Right lobe of liver (tissue), 6 donors: ENCODE measurements at regions not wholly inside any gene's neighbourhood (a gene's known extent, or its start where the extent isn't known, plus 50 kb on each side); places are given as distances from the start of the nearest gene placed in this dataset.

Source experiments
- ATAC-seq, 4 donors: fragments of 200-7000 bp; cut with Tn5 transposase; one replicate each; pipeline ENCODE4 v1.9.1; 2020; ENCODE audit warnings: mild to moderate bottlenecking in 4 of 4, moderate library complexity in 4 of 4
- DNase-seq, 3 donors: peaks; one replicate each; pipeline ENCODE4 v3.0.0-alpha.2; 2020
- H3K27ac ChIP-seq, 3 donors: fragments of 200-600 bp; one replicate each; pipeline ENCODE4 v1.8.0; 2022
- H3K27me3 ChIP-seq, 2 donors: fragments of 200-600 bp; one replicate each; pipeline ENCODE4 v1.8.0; 2022
- H3K36me3 ChIP-seq, 4 donors: fragments of 200-600 bp; sonication (generic) in 1 of 4; one replicate each; pipeline versions ENCODE4 v1.5.1 to v1.8.0; 2017 to 2022; ENCODE audit warnings: control low read depth in 1 of 4
- H3K4me1 ChIP-seq, 4 donors: fragments of 200-600 bp; sonication (generic) in 1 of 4; one replicate each; pipeline versions ENCODE4 v1.5.1 to v1.8.0; 2017 to 2022; ENCODE audit warnings: control low read depth in 1 of 4
- H3K4me3 ChIP-seq, 3 donors: fragments of 200-600 bp; one replicate each; pipeline ENCODE4 v1.8.0; 2022
- H3K9me3 ChIP-seq, 4 donors: fragments of 200-600 bp; sonication (generic) in 1 of 4; one replicate each; pipeline versions ENCODE4 v1.5.1 to v1.8.0; 2017 to 2022; ENCODE audit warnings: control low read depth in 1 of 4
- CTCF ChIP-seq, 4 donors: fragments of 200-600 bp in 3 of 4; fragments of 450-650 bp in 1 of 4; IDR thresholded peaks; one replicate each; pipeline versions ENCODE4 v1.5.1 to v1.8.0; 2016 to 2022; ENCODE audit warnings: antibody characterized with exemption in 4 of 4, mild to moderate bottlenecking in 2 of 4
- POLR2A ChIP-seq: fragments of 450-650 bp; IDR thresholded peaks from one replicate; pipeline ENCODE4 v1.6.1; 2017; ENCODE audit warnings: antibody characterized with exemption, mild to moderate bottlenecking
- WGBS: methylation state at CpG from one replicate; pipeline ENCODE4 v1.1.6; 2018; ENCODE audit warnings: low coverage, low lambda C conversion rate; ENCODE audit not compliant: insufficient coverage; ENCODE audit errors: missing lambda C conversion rate; 5-methylcytosine and 5-hydroxymethylcytosine counted together
- intact Hi-C, 2 donors: fragments of 100-400 bp; cut with DNase I; formaldehyde crosslinking; loops; one replicate each; pipeline versions ENCODE4 v1.11.2 to v1.14.1; 2022
- donor health status: DM: no; HTN: yes; CAD: no.
- donor health status: DM: no; HTN: no; CAD: no.
- donor health status: DM: no; HTN: no; CAD: no.
- donor health status: DM: no; HTN: yes; CAD: no.
- donor health status: DM: no; HTN: yes; CAD: no.

- Histone ChIP-seq H3K9me3 (no peaks in the 10 kb centered on the region), H3K27me3 (no peaks in the 10 kb centered on the region), H3K4me3 (no peak overlapping the region), H3K36me3 (no peaks in the 10 kb centered on the region), H3K4me1 (no peaks in the 10 kb centered on the region), H3K27ac (no peak overlapping the region)
- intact Hi-C loops = no loop called here
- 13% methylated on average over 1 of the region's 1 CpG for WGBS
- DNase-seq = no peak
- no peak for ATAC-seq
- TF ChIP-seq POLR2A (no peak), CTCF (IDR thresholded peaks at IDR 0.05) (no peak)
Measured at GRCh38 chr15:97567411-97567810, 393.1 kb upstream of the ARRDC4 start.

GRCh38 chr15:97576929-97577645 is 383.4 kb upstream of the ARRDC4 start:
- Histone ChIP-seq H3K4me3 (no peak overlapping the region), H3K36me3 (no peaks in the 10 kb centered on the region), H3K27ac (no peak overlapping the region), H3K9me3 (no peaks in the 10 kb centered on the region), H3K4me1 (no peaks in the 10 kb centered on the region), H3K27me3 (no peaks in the 10 kb centered on the region)
- intact Hi-C loops = no loop called here
- no peak for DNase-seq
- no peak for ATAC-seq
- TF ChIP-seq CTCF (IDR thresholded peaks at IDR 0.05) = no peak
- 45% methylated on average over 5 of the region's 5 CpGs for WGBS

GRCh38 chr15:97585408-97585807 is 375.1 kb upstream of the ARRDC4 start:
- intact Hi-C loops = no loop called here
- WGBS = no CpG with 5 or more reads among the region's 10 CpGs

GRCh38 chr15:97592778-97593177 is 367.7 kb upstream of the ARRDC4 start:
- Histone ChIP-seq H3K27ac (no peak overlapping the region), H3K4me3 (no peak overlapping the region), H3K27me3 (no peaks in the 10 kb centered on the region), H3K36me3 (no peaks in the 10 kb centered on the region), H3K4me1 (no peaks in the 10 kb centered on the region), H3K9me3 (no peaks in the 10 kb centered on the region)
- DNase-seq (no peak), ATAC-seq (no peak)
- WGBS = 81% methylated on average over 4 of the region's 4 CpGs
- TF ChIP-seq CTCF (IDR thresholded peaks at IDR 0.05) = no peak
- no peak for TF ChIP-seq POLR2A
- intact Hi-C loops = no loop called here

More at GRCh38 chr15:97585408-97585807, 375.1 kb upstream of the ARRDC4 start:
- H3K27me3 ChIP-seq = no peaks in the 10 kb centered on the region
- H3K4me3 ChIP-seq = no peak overlapping the region
- no peaks in the 10 kb centered on the region for H3K4me1 ChIP-seq
- TF ChIP-seq POLR2A (no peak), CTCF (IDR thresholded peaks at IDR 0.05) (no peak)
- H3K9me3 ChIP-seq = no peaks in the 10 kb centered on the region
- ATAC-seq = no peak
- no peak for DNase-seq
- H3K27ac ChIP-seq = no peak overlapping the region
- H3K36me3 ChIP-seq = no peaks in the 10 kb centered on the region

GRCh38 chr15:97597801-97598200 is 362.7 kb upstream of the ARRDC4 start:
- no peaks in the 10 kb centered on the region for H3K36me3 ChIP-seq
- TF ChIP-seq POLR2A (no peak), CTCF (IDR thresholded peaks at IDR 0.05) (no peak)
- no peak overlapping the region for H3K27ac ChIP-seq
- no peaks in the 10 kb centered on the region for H3K4me1 ChIP-seq
- H3K27me3 ChIP-seq = no peaks in the 10 kb centered on the region
- H3K9me3 ChIP-seq = no peaks in the 10 kb centered on the region
- ATAC-seq = no peak
- no peak for DNase-seq
- 46% methylated on average over 4 of the region's 5 CpGs for WGBS
- no peak overlapping the region for H3K4me3 ChIP-seq
- intact Hi-C loops = no loop called here
